ENCODE measurements at regions not wholly inside any gene's neighbourhood (a gene's known extent, or its start where the extent isn't known, plus 50 kb on each side); places are given as distances from the start of the nearest gene placed in this dataset.

- DNase-seq (no peak), ATAC-seq (no peak)
- H3K4me3 ChIP-seq = no peak overlapping the region
- H3K27ac ChIP-seq = no peak overlapping the region
- TF ChIP-seq CTCF (IDR thresholded peaks at IDR 0.05) = no peak
- TF ChIP-seq POLR2A (IDR thresholded peaks at IDR 0.05) = no peak
- no peaks in the 10 kb centered on the region for H3K9me3 ChIP-seq
- H3K27me3 ChIP-seq = no peaks in the 10 kb centered on the region
- no peaks in the 10 kb centered on the region for H3K4me1 ChIP-seq
- intact Hi-C loops (cut with DNase I) = no loop called here
- no peaks in the 10 kb centered on the region for H3K36me3 ChIP-seq
These were observed 420.5 kb upstream of the CNTNAP2 start for GRCh38 chr7:145696071-145696470.

- no peak for TF ChIP-seq CTCF (IDR thresholded peaks at IDR 0.05)
- TF ChIP-seq POLR2A (IDR thresholded peaks at IDR 0.05) = no peak
- H3K4me3 ChIP-seq = no peak overlapping the region
- WGBS (ENCODE audit: insufficient coverage, low coverage, low lambda C conversion rate, missing lambda C conversion rate) = 11% methylated on average over 3 of the region's 3 CpGs
- intact Hi-C loops (cut with DNase I) = no loop called here
- H3K9me3 ChIP-seq = no peaks in the 10 kb centered on the region
- H3K36me3 ChIP-seq = no peaks in the 10 kb centered on the region
- DNase-seq = no peak
- H3K4me1 ChIP-seq = no peaks in the 10 kb centered on the region
- ATAC-seq = no peak
- H3K27me3 ChIP-seq = no peaks in the 10 kb centered on the region
- H3K27ac ChIP-seq = no peak overlapping the region
These were observed 424.2 kb upstream of the CNTNAP2 start for GRCh38 chr7:145692237-145692950.

GRCh38 chr7:145691377-145691914 lies 425.2 kb upstream of the CNTNAP2 start:
- TF ChIP-seq CTCF (IDR thresholded peaks at IDR 0.05) (no peak), POLR2A (IDR thresholded peaks at IDR 0.05) (no peak)
- no peak overlapping the region for H3K27ac ChIP-seq
- intact Hi-C loops (cut with DNase I) = no loop called here
- WGBS (ENCODE audit: insufficient coverage, low coverage, low lambda C conversion rate, missing lambda C conversion rate) = 56% methylated on average over 5 of the region's 5 CpGs
- ATAC-seq = no peak
- H3K36me3 ChIP-seq = no peaks in the 10 kb centered on the region
- H3K9me3 ChIP-seq = no peaks in the 10 kb centered on the region
- no peaks in the 10 kb centered on the region for H3K27me3 ChIP-seq
- H3K4me1 ChIP-seq = no peaks in the 10 kb centered on the region
- H3K4me3 ChIP-seq = no peak overlapping the region
- no peak for DNase-seq

- Histone ChIP-seq H3K27ac (no peak overlapping the region), H3K36me3 (no peaks in the 10 kb centered on the region), H3K9me3 (no peaks in the 10 kb centered on the region), H3K4me1 (no peaks in the 10 kb centered on the region), H3K4me3 (no peak overlapping the region), H3K27me3 (no peaks in the 10 kb centered on the region)
- intact Hi-C loops (cut with DNase I) = no loop called here
- WGBS (ENCODE audit: insufficient coverage, low coverage, low lambda C conversion rate, missing lambda C conversion rate) = 44% methylated on average over 3 of the region's 3 CpGs
- DNase-seq = no peak
- ATAC-seq = no peak
- TF ChIP-seq CTCF (IDR thresholded peaks at IDR 0.05) (no peak), POLR2A (IDR thresholded peaks at IDR 0.05) (no peak)
These were observed 435.0 kb upstream of the CNTNAP2 start for GRCh38 chr7:145681646-145682045.

- Histone ChIP-seq H3K27me3 (no peaks in the 10 kb centered on the region), H3K4me3 (no peak overlapping the region), H3K9me3 (no peaks in the 10 kb centered on the region), H3K27ac (no peak overlapping the region), H3K4me1 (no peaks in the 10 kb centered on the region), H3K36me3 (no peaks in the 10 kb centered on the region)
- ATAC-seq = no peak
- no peak for DNase-seq
- no peak for TF ChIP-seq CTCF (IDR thresholded peaks at IDR 0.05)
- TF ChIP-seq POLR2A (IDR thresholded peaks at IDR 0.05) = no peak
- intact Hi-C loops (cut with DNase I) = no loop called here
These were observed 435.4 kb upstream of the CNTNAP2 start for GRCh38 chr7:145681159-145681558.

Measured in right lobe of liver (tissue), 6 donors.